NCI-H2107 (cell line): ENCODE measurements at regions not wholly inside any gene's neighbourhood (a gene's known extent, or its start where the extent isn't known, plus 50 kb on each side); places are given as distances from the start of the nearest gene placed in this dataset.

ENCODE experiments used
- DNase-seq: peaks from one replicate; lab custom pipeline; 2025; lab: John Stamatoyannopoulos, UW

- DNase-seq = no peak
These were observed 68.6 kb upstream of the FOXA2 start for GRCh38 chr20:22652681-22653588.

- DNase-seq = no peak
These were observed 69.6 kb upstream of the FOXA2 start for GRCh38 chr20:22653658-22654642.

GRCh38 chr20:22663528-22664025 lies 79.2 kb upstream of the FOXA2 start:
- DNase-seq = no peak

DNA sequence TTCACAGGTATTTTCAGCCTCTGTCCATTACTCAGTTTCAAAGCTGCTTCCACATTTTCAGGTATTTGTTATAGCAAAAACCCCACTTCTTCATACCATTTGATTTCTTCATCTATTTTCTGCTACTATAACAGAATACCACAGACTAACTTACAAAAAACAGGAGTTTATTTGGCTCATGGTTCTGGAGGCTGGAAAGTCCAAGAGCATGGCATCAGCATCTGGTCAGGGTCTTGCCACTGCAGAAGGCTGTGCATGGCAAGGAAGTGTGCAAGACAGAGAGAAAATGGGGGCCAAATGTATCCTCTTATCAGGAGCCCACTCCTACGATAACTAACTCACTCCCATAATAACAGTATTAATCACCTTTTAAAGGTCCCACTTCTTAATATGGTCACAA lies 82.8 kb upstream of the FOXA2 start:
- DNase-seq = no peak

GRCh38 chr20:22672191-22672590 lies 87.8 kb upstream of the FOXA2 start:
- no peak for DNase-seq

DNA sequence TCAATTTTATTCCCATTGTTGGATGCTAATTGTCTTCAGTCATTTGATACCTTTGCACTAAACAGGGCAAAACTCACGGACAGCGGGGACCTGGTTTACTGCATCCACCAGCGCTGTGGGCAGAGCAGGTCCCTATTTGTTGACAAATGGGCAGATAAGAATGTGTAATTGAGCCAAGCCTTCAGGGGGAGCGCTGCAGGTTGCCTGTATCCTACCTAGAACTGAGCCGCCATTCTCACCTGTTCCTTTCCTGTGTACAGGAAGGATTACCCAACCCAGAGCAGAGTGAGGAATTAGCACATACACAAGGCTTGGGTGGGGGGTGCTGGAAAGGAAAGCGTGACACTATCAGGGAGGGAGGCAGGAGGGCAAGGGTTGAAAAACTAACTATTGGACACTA lies 89.1 kb upstream of the FOXA2 start:
- DNase-seq = no peak

DNA sequence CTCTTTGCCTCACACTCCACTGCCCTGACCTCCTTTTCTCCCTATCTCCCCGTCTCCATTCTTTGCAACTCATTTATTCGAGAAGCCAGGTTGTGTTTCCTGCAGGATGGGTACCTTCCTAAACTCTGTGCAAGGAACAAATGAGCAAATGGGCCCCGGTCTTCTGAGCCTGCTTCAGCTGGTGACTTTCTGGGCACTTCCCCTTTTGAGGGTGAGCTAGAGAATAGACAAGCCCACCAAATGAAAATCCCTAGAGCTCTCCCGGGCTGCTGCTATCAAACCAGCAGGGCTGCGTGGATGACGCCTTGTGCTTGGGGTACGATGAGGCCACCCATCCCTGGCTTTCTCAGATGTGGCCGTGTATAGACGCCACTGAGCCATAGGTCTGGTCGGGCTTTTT lies 91.0 kb upstream of the FOXA2 start:
- DNase-seq = no peak

- no peak for DNase-seq
These were observed 94.3 kb upstream of the FOXA2 start for GRCh38 chr20:22678678-22679077.

- DNase-seq = no peak
These were observed 94.8 kb upstream of the FOXA2 start for GRCh38 chr20:22679197-22679596.

GRCh38 chr20:22680031-22680740 lies 95.8 kb upstream of the FOXA2 start:
- DNase-seq = no peak

GRCh38 chr20:22681591-22682248 lies 97.3 kb upstream of the FOXA2 start:
- DNase-seq = no peak

DNA sequence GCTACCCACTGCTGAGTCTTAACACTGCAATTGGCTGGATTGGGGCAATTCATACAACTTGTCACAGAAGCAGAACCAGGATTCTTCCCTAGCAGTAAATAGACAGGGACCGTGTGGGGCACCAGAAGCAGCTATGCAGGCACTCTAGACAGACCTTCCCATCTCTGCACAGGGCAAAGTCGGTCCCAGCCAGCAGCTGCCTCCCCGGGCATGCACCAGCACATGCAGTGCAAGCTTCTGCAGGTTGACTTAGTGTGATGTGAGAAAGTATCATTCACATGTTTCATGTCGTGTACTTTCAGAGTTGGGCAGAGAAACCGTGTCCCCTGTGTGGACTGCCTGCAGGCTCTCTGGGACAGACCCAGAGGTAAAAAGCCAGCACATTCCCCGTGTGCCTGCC lies 98.0 kb upstream of the FOXA2 start:
- no peak for DNase-seq

- no peak for DNase-seq
These were observed 99.8 kb upstream of the FOXA2 start for GRCh38 chr20:22684072-22684762.

DNA sequence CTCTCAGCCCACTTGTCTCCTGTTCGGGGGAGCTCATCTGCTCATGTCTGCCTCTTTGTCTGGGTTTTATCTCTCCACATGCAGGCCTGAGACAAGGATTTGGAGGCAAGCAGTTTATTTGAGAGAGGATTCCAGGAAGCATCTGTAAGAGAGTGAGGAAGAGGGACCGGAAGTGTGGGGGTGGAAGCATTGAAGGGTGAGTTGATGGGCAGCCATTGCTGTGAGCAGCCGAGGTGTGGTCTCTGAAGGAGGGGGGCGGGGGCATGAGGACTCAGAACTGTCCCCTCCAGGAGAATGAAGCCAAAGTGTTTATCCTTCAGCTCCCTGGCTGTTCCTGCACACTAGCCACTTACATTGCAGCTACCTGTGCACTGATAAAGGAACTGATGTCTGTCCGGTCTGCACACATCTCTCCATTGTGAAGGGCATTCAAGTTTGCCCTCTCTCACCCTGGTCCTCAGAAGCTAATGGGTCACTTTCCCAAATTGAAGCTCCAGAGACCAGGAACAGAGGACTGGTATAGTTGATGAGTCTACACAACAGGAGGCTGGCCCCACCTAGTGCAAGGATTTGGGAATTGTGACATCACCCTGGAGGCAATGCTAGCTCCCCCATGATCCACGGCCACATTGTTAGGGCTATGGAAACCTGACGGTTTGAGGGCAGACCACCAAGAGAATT lies 100.5 kb upstream of the FOXA2 start:
- DNase-seq = no peak

GRCh38 chr20:22686097-22686496 lies 101.7 kb upstream of the FOXA2 start:
- DNase-seq = no peak

- DNase-seq = no peak
These were observed 103.4 kb upstream of the FOXA2 start for GRCh38 chr20:22687676-22688349.

- no peak for DNase-seq
These were observed 104.1 kb upstream of the FOXA2 start for GRCh38 chr20:22688485-22688884.

GRCh38 chr20:22689266-22689665 lies 104.9 kb upstream of the FOXA2 start:
- no peak for DNase-seq

DNA sequence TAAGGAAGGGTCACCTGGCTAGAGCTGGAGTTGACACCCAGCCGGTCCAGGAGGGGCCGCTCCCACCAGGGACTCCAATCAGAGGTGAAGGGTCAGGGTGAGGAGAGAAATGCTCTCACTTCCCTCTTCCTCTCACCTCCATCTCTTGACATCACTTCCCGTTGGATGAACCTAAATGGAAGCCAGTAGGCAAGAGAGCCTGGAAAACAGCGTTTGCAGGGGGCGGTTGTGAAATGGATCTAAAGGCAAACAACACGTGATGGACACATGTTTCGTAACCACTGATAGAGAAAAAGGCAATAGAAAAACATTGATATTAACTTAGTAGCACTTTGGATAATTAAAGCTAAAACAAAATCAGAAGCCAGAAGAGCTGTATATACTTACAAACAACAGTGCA lies 105.6 kb upstream of the FOXA2 start:
- DNase-seq = no peak
